Loucy (cell line): ENCODE measurements at regions not wholly inside any gene's neighbourhood (a gene's known extent, or its start where the extent isn't known, plus 50 kb on each side); places are given as distances from the start of the nearest gene placed in this dataset.

ENCODE experiments used
- H2AFZ ChIP-seq: fragments of 200-600 bp; sonication (generic); 2 replicates; pipeline ENCODE4 v1.6.0; 2016; ENCODE audit warnings: antibody characterized with exemption, mild to moderate bottlenecking, low read length, moderate library complexity
- H3F3A ChIP-seq: fragments of 200-600 bp; 2 replicates; pipeline ENCODE4 v1.6.0; 2016; ENCODE audit warnings: antibody characterized with exemption, low read depth, mild to moderate bottlenecking
- H3K27me3 ChIP-seq: fragments of 200-600 bp; sonication (generic); 2 replicates; pipeline ENCODE4 v1.6.1; 2014; ENCODE audit warnings: low read length, mild to moderate bottlenecking; ENCODE audit not compliant: insufficient read depth, poor library complexity, severe bottlenecking
- H3K36me3 ChIP-seq: fragments of 200-600 bp; sonication (generic); 2 replicates; pipeline ENCODE4 v1.6.1; 2016; ENCODE audit warnings: low read length; ENCODE audit not compliant: insufficient read depth
- H3K4me1 ChIP-seq: fragments of 200-600 bp; sonication (generic); 2 replicates; pipeline ENCODE4 v1.5.1; 2014; ENCODE audit warnings: low read length, mild to moderate bottlenecking; ENCODE audit not compliant: insufficient read depth, poor library complexity, severe bottlenecking
- H3K4me2 ChIP-seq: fragments of 200-600 bp; sonication (generic); 2 replicates; pipeline ENCODE4 v1.6.0; 2014; ENCODE audit warnings: antibody characterized with exemption, low read length, low read depth, mild to moderate bottlenecking; ENCODE audit not compliant: poor library complexity, severe bottlenecking
- H3K4me3 ChIP-seq: fragments of 200-600 bp; sonication (generic); 2 replicates; pipeline ENCODE4 v1.5.1; 2014; ENCODE audit warnings: low read length, mild to moderate bottlenecking, mixed read lengths; ENCODE audit not compliant: poor library complexity, severe bottlenecking
- H3K79me2 ChIP-seq: fragments of 200-600 bp; sonication (generic); 2 replicates; pipeline ENCODE4 v1.6.1; 2014; ENCODE audit warnings: low read length; ENCODE audit not compliant: insufficient read depth
- H3K9ac ChIP-seq: fragments of 200-600 bp; sonication (generic); 2 replicates; pipeline ENCODE4 v1.6.0; 2014; ENCODE audit warnings: mild to moderate bottlenecking, low read depth, low read length, moderate library complexity; ENCODE audit not compliant: poor library complexity, severe bottlenecking
- H3K9me2 ChIP-seq: fragments of 200-600 bp; sonication (generic); replicated peaks from 2 replicates; pipeline ENCODE4 v1.6.1; 2016; ENCODE audit warnings: low read depth, low read length, mixed read lengths
- H3K9me3 ChIP-seq: fragments of 200-600 bp; sonication (generic); 2 replicates; pipeline ENCODE4 v1.6.1; 2014; ENCODE audit warnings: mild to moderate bottlenecking, antibody characterized with exemption, low read length, low read depth; ENCODE audit not compliant: insufficient read depth
- H4K20me1 ChIP-seq: fragments of 200-600 bp; sonication (generic); 2 replicates; pipeline ENCODE4 v1.6.0; 2014; ENCODE audit warnings: antibody characterized with exemption, low read length, mild to moderate bottlenecking; ENCODE audit not compliant: insufficient read depth, poor library complexity, severe bottlenecking
- CTCF ChIP-seq: fragments of 200-600 bp; sonication (generic); conservative IDR thresholded peaks from 2 replicates; pipeline ENCODE4 v1.5.1; 2014; ENCODE audit warnings: mild to moderate bottlenecking, antibody characterized with exemption, low read length
- EZH2phosphoT487 ChIP-seq: fragments of 200-600 bp; IDR thresholded peaks from 2 replicates; pipeline ENCODE4 v1.6.1; 2018; ENCODE audit warnings: antibody characterized with exemption, mild to moderate bottlenecking, moderate library complexity, borderline replicate concordance

- H3K9ac ChIP-seq = no peak overlapping the region
- no peaks in the 10 kb centered on the region for H3K79me2 ChIP-seq
- no peak overlapping the region for H2AFZ ChIP-seq
- no peak for TF ChIP-seq EZH2phosphoT487
- TF ChIP-seq CTCF = no peak
- H3K36me3 ChIP-seq = no peaks in the 10 kb centered on the region
- H3K9me2 ChIP-seq = no peaks in the 10 kb centered on the region; the same call in 1 of the 2 replicates
- H3K9me3 ChIP-seq = no peaks in the 10 kb centered on the region
- no peak overlapping the region for H3K4me3 ChIP-seq
- H4K20me1 ChIP-seq = no peaks in the 10 kb centered on the region
- no peak overlapping the region for H3K4me2 ChIP-seq
- no peaks in the 10 kb centered on the region for H3K4me1 ChIP-seq
- H3F3A ChIP-seq = no peaks in the 10 kb centered on the region
- no peaks in the 10 kb centered on the region for H3K27me3 ChIP-seq
Measured at GRCh38 chr15:53246404-53246803, 456.3 kb upstream of the ONECUT1 start.

- no peak overlapping the region for H3K4me3 ChIP-seq
- no peak for TF ChIP-seq CTCF
- no peak for TF ChIP-seq EZH2phosphoT487
- no peaks in the 10 kb centered on the region for H3K79me2 ChIP-seq
- H3K27me3 ChIP-seq = no peaks in the 10 kb centered on the region
- H3K4me1 ChIP-seq = no peaks in the 10 kb centered on the region
- no peaks in the 10 kb centered on the region for H3K36me3 ChIP-seq
- no peaks in the 10 kb centered on the region for H4K20me1 ChIP-seq
- H3K4me2 ChIP-seq = no peak overlapping the region
- H3F3A ChIP-seq = no peaks in the 10 kb centered on the region
- H2AFZ ChIP-seq = no peak overlapping the region
- no peaks in the 10 kb centered on the region for H3K9me2 ChIP-seq
- H3K9me3 ChIP-seq = no peaks in the 10 kb centered on the region
- H3K9ac ChIP-seq = no peak overlapping the region
Measured at GRCh38 chr15:53233801-53234200, 443.7 kb upstream of the ONECUT1 start.

GRCh38 chr15:53230473-53230872 lies 440.3 kb upstream of the ONECUT1 start:
- Histone ChIP-seq H3K9me2 (no peaks in the 10 kb centered on the region), H3K4me3 (no peak overlapping the region), H3K4me2 (no peak overlapping the region), H3K9ac (no peak overlapping the region), H2AFZ (no peak overlapping the region), H3K36me3 (no peaks in the 10 kb centered on the region), H3K4me1 (no peaks in the 10 kb centered on the region), H3K27me3 (no peaks in the 10 kb centered on the region), H3K9me3 (no peaks in the 10 kb centered on the region), H4K20me1 (no peaks in the 10 kb centered on the region), H3K79me2 (no peaks in the 10 kb centered on the region), H3F3A (no peaks in the 10 kb centered on the region)
- TF ChIP-seq CTCF (no peak), EZH2phosphoT487 (no peak)
